Renal pelvis (tissue), 1 donor: ENCODE measurements at regions not wholly inside any gene's neighbourhood (a gene's known extent, or its start where the extent isn't known, plus 50 kb on each side); places are given as distances from the start of the nearest gene placed in this dataset.
"Not testable (repeated sequence)": the region's sequence is repeated elsewhere in the genome, so short reads cannot be mapped to it uniquely, and the experiment has no call there.

Source experiments
- DNase-seq: peaks from one replicate; pipeline ENCODE4 v3.0.0-alpha.2; 2013

DNA sequence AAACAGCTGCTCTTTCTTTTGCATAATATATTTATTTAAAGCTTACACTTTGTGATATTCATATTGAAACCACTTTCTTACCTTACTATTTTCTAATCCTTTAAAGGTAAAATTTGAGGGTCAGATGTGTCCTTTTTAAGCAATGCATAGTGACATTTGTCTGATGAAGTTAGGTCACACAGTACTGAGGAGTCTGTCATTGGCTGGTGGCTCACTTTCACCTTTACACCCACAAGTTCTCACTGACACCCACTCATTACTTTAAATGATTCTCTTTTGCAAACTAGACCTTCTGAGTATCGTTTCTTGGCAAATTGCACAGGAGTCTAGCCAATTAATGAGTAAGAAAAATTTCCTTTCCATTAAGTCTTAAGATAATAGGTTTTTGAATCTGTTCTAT is 758.3 kb upstream of the ARPP21 start:
- DNase-seq: no peak

DNA sequence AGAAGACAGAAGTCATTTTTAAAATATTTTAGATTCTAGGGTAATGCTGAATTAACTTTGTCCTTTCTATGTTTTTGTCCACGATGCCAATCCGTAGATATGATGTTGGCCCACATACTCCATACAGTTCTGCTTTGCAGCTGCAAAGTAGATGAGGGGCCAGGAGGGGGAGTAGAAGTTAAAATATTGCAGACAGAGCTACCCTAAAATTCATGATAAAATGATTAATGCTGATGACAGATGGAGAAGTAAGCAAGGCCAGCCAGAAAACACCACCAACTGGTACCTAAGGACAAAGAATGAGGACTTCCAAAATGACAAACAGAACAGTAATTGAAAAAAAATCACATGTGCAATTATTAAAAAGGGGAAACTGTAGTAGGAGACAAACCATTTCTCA is 756.6 kb upstream of the ARPP21 start:
- no peak for DNase-seq

DNA sequence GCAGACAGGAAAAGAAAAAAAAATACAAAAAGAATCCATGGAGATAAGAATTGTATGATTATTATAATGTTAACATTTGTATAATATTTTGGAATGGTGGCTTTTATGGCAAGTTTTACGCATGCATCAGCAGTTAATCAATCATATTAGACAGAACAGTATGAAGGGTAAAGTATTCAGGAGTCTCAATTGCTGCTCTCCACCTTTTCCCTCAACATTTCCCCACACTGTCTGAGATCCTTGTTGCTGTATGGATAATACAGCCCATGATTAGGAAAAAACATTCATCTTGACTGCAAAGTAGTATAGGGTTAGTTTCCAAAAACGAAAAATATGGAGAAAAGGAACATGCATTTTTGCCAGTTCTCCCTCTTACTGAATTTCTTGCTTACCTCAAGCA is 755.3 kb upstream of the ARPP21 start:
- no peak for DNase-seq

DNA sequence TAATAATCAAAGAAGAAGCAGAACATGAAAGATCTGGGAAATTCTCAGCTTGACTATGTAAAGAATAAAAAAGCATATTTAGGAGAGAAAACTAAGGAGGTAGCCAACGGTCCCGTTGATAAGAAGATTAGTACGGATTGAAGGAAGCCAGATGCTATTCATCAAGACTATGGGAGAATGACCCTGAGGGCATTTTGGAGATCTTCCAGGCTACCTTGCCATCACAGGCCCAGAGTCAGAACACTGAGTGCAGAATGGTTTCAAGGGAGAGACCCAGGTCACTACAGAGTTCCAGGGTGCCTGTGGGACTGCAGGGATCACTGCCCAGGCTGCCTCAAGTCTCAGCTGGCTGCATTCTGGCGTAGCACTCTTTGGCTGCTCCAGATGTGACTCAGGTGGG is 752.9 kb upstream of the ARPP21 start:
- no peak for DNase-seq

DNA sequence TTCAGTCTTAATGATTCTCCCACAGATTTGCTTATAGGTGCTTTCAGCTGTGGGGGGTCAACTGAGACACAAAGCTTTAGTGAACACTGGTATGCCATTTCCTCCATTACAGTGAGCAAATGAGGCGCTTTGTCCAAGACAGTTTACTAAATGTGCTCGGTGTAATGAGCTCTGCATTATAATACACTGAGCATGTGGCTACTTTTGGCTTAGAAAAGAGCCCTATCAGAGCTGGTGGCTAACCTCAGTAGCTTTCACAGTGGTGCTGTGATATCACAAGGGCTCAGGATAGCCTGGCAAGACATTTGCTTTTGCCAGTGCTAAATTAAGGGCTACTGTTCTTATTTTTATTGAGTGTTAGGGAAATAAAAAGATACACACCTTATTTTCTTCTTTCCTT is 749.7 kb upstream of the ARPP21 start:
- DNase-seq: no peak

DNA sequence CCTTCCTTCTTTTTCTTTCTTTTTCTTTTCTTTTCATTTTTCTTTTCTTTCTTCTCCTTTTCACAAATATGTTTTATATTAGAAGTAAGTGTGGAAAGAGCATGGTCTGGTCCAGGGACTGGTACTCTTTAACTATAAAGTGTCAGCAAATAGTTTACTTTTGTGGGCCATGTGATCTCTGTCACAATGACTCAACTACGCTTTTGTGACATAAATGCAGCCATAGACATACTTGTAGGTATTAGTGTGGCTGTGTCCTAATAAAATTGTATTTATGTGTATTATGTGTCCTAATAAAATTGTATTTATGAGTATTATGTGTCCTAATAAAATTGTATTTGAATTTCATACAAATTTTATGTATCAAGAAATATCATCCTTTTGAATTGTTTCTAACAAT is 749.1 kb upstream of the ARPP21 start:
- no peak for DNase-seq

DNA sequence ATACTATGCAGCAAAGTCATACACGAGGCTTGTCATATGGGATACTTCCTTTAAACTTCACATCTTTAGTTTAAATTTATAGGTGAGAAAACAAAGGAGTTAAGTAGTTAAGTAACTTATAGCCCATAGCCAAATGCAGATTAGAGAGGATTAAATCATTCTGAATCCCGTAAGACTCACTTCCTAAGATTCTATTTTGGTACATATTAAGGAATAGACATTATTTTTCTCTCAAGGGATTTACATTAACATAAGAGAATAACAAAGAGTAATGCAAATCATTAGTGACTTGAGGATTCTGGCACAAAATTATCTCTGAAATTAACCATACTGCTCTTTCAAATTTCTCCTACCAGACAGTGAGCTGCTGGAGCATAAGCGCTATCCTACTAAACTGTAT is 747.4 kb upstream of the ARPP21 start:
- DNase-seq: no peak

DNA sequence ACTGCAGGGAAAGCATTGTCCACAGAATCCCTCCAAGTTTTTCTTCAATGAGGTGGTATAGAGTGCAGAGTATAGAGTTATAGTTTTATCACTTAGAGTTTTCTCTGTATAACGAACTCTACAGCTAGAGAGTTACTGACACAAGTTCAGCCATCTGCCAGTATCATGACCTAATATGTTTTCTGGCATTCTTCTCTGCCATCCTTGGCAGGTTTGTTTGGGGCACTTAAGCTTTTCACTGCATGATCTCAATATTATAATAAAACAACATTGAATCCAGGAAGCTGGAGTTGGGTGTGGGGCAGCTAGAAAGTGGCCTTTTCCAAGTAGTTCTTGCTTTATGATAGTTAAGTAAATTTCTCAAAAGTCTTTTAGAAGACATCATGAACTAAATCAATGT is 743.5 kb upstream of the ARPP21 start:
- no peak for DNase-seq

DNA sequence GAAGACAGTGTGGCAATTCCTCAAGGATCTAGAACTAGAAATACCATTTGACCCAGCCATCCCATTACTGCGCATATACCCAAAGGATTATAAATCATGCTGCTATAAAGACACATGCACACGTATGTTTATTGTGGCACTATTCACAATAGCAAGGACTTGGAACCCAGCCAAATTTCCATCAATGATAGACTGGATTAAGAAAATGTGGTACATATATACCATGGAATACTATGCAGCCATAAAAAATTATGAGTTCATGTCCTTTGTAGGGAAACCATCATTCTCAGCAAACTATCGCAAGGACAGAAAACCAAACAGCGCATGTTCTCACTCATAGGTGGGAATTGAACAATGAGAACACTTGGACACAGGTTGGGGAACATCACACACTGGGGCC is 729.6 kb upstream of the ARPP21 start:
- DNase-seq: not testable (repeated sequence)

DNA sequence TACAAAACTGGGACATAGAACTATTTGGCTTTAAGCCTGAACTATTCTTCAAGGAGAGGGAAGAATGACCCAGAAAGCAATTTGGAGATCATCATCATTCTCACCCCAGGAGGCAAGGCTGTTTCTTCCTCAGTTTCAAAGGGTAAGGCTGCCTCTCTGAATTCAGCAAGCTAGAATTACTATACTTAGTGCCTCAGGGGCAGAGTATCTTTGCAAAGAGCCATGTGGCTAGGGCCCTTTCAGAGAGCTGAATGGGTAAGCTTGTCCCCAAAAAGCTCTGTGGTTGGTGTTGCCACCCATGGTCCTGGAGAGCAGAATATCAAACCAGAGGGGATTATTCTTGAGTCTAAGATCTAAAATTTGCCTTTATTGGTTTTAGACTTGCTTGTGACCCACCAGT is 720.3 kb upstream of the ARPP21 start:
- no peak for DNase-seq

DNA sequence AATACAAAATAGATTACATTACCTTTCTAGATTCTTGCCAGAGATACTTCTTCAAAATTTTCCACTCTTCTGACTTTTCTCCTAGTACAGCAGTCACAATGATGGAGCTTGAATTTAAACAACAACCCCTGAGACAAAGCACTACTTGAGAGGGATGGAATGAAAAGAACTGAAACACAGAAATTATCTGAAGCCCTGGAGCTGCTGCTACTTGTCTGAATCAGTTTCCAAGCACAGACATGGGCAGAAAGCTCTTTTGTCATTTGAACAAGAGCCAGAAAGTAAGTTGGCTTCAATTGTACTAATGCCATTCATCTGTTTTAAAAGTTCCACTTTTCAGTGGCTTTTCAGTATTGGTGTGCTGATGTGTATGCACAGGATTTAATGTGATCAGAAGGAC is 718.5 kb upstream of the ARPP21 start:
- no peak for DNase-seq

DNA sequence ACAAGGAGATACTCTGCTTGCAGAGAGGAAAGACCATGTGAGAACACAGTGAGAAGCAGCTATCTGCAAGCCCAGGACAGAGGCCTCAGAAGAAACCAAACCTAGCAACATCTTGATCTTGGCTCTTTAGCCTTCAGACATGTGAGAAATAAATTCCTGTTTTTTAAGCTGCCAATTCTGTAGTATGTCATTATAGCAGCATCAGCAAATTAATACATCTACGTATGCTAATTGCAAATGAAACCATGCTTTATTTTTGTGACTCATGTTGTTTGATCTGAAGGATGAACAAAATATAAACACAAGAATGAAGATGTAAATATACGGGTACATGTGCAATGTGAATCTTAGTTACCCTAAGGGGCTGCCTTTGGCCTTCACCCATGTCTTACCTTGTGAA is 714.4 kb upstream of the ARPP21 start:
- no peak for DNase-seq

DNA sequence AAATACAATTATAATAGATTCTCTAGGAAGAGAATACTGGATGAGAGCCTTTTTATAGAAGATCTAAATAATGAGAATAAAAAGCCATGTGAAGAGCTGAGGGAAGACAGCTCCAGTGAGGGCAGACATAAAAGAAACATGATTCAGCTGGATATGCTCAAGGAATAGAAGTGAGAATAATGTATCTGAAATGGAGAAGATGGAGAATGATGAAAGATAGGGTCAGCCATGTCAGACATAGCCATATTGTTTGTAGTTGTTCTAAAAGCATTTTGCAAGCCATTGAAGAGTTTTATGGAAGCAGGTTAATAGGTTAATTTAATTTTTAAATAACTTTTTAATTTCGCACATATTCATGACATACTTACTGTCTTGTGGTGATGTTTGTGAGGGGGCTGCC is 713.5 kb upstream of the ARPP21 start:
- peak; percentile 55 for DNase-seq

DNA sequence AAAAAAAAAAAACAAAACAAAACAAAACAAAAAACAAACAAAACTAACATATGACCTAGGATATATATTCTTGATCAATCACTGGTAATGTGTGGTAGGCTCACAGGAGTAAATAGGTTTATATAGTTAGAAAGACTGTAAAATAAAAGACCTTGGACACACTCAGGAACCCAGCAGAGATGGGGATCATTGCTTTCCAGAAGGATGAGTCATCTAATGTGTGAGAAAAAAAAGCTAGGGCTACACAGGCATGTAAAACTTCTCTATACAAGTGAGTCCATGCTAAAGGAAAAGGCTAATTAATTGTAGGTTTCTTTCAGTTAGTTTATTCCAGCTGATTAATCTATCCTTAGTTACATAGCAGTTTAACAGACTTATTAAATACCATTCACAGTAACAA is 710.3 kb upstream of the ARPP21 start:
- no peak for DNase-seq

DNA sequence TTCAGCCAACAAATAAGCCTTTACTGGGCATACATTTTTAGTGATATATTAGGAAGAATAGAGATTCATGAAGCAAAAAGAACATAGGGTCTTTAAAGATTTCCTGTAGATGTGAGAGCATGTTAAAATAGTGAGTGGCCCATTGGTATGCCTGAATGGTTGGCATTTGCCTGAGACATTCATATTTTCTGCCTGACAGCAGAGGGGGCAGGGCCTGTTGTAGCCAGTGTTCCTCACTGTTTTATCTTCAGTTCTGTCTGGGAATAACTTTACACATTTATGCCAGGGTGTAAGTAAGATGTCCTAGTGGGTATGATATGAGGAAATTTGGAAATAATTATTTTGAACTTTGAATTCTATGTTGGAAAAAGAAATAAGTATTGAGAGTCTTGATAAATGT is 704.7 kb upstream of the ARPP21 start:
- no peak for DNase-seq

DNA sequence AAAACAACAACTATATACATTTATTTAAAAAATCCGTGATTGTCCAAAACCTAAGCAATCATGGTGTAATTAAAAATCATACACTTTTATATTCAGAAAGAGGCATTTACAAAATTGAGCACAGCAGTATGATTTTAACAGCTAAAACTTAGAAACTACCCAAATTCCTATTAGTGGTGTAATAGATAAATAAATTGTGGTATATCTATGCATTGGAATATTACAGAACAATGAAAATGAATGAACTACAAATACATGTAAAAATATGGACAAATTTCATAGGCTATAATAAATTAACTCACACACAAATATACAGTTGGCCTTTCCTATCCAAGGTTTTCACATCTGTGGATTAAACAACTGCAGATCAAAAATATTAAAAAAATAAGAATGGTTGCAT is 700.5 kb upstream of the ARPP21 start:
- DNase-seq: no peak

DNA sequence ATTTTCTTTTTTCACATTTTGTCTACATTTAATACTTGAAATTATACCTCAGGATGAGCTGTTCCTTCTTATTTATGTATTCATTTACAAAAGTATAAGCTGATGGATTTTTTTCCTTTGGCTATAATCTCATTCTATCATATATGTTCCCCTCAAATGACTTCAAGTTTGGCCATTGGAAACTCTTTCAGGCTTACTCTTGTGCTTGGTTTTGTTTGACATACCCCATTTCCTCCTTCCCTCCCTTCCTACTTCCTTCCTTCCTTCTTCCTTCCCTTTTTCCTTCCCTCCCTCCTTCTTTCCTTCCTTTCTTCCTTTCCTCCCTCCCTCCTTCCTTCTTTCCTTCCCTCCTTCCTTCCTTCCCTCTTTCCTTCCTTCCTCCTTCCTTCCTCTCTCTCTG is 697.1 kb upstream of the ARPP21 start:
- no peak for DNase-seq

DNA sequence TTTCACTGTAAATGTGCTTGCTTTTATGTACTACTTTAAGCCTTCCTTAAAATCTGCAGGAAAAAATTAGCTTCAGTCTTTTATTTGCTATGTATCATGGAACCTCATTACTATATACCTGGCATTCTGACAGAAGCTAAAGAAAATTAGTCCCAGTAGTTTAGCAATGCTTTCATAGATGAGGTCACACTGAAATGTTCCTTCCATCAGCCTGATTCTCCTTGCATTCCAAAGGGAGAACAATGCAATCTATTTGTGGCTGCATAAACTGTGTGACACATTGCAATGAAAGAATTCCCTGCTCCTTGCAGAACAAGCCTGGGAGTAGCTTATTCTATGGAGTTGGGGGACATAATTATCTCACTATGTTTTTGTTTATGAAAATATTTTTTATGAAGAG is 691.5 kb upstream of the ARPP21 start:
- DNase-seq: peak; percentile 12

DNA sequence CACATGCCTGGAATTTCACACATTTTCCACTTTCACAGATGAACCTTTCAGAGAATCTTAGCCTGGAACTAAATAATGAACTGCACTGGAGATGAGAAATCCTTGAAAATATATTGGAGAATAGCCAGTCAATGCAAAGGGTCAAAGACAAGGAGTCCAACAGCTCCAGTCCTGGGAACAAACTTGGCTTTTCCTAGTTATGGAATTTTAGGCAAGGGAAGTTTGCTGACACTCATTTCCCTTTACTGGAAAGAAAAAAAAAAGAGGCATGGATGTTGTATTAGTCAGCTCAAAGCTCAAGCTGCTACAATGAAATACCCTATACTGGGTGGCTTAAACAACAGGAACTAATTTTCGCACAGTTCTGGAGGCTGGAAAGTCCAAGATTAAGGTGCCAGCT is 690.8 kb upstream of the ARPP21 start:
- no peak for DNase-seq

DNA sequence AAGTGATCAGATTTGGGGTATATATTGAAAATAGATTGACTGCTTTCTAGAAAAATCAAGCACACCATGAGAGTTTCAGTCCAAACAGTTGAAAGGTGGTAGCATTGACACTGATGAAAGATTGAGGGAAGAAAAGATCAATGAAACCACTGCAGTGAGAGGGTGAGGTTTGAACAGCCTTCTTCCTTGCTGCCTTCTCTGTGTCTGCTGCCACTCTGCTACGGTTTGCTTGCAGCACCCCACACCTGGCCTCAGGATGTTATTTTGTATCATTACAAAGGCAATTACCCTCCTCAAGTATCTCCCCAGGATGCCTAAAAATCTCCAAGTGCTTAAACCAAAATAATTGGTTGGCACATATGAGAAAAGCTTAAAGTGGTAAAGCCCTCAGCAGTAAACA is 683.6 kb upstream of the ARPP21 start:
- no peak for DNase-seq

DNA sequence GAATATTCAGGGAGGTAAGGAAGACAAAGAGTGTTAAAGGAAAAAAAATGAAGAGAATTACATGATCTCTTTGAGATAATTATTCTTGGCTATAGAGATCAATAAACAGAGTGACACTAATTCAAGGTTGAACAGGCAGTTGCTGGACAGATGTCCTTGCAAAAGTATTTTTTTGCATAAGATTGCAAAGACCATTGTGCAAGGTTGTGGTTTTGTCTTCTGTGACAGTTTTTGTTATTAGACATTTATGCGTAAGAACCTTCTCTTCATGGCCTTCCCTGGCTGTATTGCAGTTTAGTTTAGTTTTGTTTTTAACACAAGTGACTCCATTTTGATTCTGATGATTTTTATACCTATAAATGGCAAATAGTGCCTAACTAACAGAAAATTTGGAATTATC is 682.8 kb upstream of the ARPP21 start:
- no peak for DNase-seq

DNA sequence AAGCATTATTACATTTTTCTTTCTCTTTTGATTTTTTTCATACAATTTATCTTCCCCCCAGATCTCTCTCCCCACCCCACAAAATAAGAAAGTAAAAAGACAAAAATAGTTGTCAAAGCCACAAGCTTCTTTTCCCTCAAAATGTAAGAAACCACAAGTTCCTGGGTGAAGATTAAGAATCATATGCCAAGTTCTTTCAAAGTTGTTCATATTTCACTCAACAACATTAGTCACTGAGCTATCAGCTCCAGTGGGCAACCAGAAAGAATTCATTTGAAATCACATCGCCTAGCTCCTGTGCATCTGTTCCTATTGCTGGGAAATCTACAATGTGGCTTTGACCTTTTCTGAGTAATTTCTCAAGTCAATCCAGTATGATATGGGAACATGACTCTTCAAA is 681.6 kb upstream of the ARPP21 start:
- no peak for DNase-seq

DNA sequence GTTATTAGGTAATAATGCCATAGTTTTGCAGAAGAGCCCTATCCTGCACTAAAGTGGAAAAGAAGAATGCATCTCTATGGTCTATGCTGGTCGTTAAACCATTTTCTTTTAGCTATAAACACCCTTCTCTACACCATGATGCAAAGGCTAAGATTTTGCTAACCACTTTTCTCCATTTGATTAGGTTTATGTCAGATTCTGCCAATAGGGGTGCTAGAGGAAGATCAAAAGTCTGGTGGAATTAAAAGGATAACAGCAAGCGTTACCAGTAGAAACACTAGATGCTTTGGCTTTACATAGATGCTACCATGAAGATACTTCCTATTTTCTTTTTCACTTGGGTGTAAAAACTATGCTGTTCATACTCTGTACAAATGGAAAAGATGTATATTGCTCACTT is 669.8 kb upstream of the ARPP21 start:
- DNase-seq: no peak

DNA sequence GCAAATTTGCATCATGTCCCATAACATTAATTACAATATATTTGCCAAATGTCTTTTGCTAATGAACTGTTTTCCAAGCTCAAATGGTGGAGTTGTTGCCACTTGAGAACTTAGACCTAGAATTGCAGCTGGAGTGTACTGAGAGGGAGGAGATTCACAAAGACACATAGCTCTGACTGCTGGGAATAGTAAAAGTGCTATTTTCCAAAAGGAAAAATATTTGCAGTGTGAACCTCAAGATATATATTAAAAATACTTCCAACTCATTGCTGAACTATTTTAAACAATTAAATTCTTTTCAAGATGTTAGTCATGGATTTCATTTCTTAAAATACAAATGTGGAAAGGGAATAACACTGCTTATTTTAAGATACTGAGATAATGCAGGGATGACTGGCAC is 666.8 kb upstream of the ARPP21 start:
- DNase-seq: no peak

DNA sequence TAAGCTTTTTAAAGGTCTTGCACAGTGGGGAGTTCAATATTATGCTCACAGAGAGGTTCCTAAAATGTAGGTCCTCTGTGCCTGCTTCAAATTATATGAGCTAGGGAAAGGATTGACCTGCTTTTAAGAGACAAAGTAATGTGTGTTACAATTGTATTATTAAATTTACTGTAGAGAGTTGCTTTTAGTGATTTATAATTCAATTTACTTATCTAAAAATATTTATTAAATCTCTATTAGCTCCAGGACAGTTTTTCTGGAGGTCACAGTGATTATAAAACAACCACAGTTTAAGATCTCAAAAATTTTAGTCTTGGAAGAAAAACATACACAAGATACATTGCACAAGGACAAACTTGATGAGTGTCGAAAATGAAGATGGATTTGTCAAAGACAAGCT is 665.7 kb upstream of the ARPP21 start:
- no peak for DNase-seq

DNA sequence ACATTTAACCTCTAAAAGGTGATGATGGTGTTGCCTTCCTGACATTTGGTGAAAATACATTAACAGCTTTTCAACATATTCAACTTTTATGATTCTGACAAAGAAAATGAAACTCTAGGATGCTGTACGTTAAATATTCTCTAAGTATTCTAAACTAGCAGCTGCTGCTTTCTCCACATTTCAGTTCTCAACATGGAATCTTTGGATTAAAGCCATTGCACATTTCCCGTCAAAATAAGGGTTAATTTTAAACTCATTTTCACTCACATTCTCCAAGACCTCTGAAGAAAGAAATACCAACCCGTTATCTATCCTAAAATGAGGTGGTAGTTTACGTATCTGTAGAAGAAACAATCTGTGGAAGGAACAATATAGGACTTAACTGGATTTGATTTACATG is 655.7 kb upstream of the ARPP21 start:
- DNase-seq: no peak
